HEK293T (cell line): ENCODE measurements at regions not wholly inside any gene's neighbourhood (a gene's known extent, or its start where the extent isn't known, plus 50 kb on each side); places are given as distances from the start of the nearest gene placed in this dataset.

Experiments used
- BHLHE40 ChIP-seq: fragments of 450-650 bp; IDR thresholded peaks from 2 replicates; pipeline ENCODE4 v1.6.1; 2016; ENCODE audit warnings: mild to moderate bottlenecking, moderate library complexity, borderline replicate concordance
- CTBP1 ChIP-seq: fragments of 450-650 bp; IDR thresholded peaks from 2 replicates; pipeline ENCODE4 v1.6.1; 2016; ENCODE audit warnings: borderline replicate concordance
- ELF4 ChIP-seq: fragments of 450-650 bp; IDR thresholded peaks from 2 replicates; pipeline ENCODE4 v1.6.1; 2017; ENCODE audit warnings: antibody characterized with exemption
- FOXA1 ChIP-seq: fragments of 450-650 bp; IDR thresholded peaks from 2 replicates; pipeline ENCODE4 v1.6.1; 2016; ENCODE audit warnings: mild to moderate bottlenecking
- FOXM1 ChIP-seq: fragments of 450-650 bp; IDR thresholded peaks from 2 replicates; pipeline ENCODE4 v1.6.1; 2017; ENCODE audit warnings: mild to moderate bottlenecking, borderline replicate concordance
- HDGF ChIP-seq: fragments of 450-650 bp; IDR thresholded peaks from 2 replicates; pipeline ENCODE4 v1.6.1; 2017; ENCODE audit warnings: antibody characterized with exemption, borderline replicate concordance
- L3MBTL2 ChIP-seq: fragments of 450-650 bp; conservative IDR thresholded peaks from 2 replicates; pipeline ENCODE4 v1.6.1; 2016; ENCODE audit warnings: mild to moderate bottlenecking
- LEF1 ChIP-seq: fragments of 450-650 bp; IDR thresholded peaks from 2 replicates; pipeline ENCODE4 v1.6.1; 2017; ENCODE audit warnings: mild to moderate bottlenecking, borderline replicate concordance
- SP1 ChIP-seq: fragments of 450-650 bp; IDR thresholded peaks from 2 replicates; pipeline ENCODE4 v1.6.1; 2017
- SUZ12 ChIP-seq: fragments of 450-650 bp; IDR thresholded peaks from 2 replicates; pipeline ENCODE4 v1.6.1; 2016; ENCODE audit warnings: mild to moderate bottlenecking
- TARDBP ChIP-seq: fragments of 450-650 bp; IDR thresholded peaks from 2 replicates; pipeline ENCODE4 v1.6.1; 2016

- TF ChIP-seq BHLHE40 (no peak), FOXM1 (no peak), FOXA1 (no peak), TARDBP (no peak), ELF4 (no peak), LEF1 (no peak), SUZ12 (no peak), CTBP1 (no peak), HDGF (no peak), SP1 (no peak), L3MBTL2 (no peak)
These were observed 98.9 kb upstream of the WAC start for GRCh38 chr10:28434063-28434462.
